Endothelial cell (in vitro differentiated cells): ENCODE measurements at regions not wholly inside any gene's neighbourhood (a gene's known extent, or its start where the extent isn't known, plus 50 kb on each side); places are given as distances from the start of the nearest gene placed in this dataset.

Experiments used
- DNase-seq: peaks from one replicate; pipeline ENCODE4 v3.0.0; 2021; ENCODE audit warnings: low spot score
- H3K27ac Mint-ChIP-seq: one replicate; pipeline ENCODE4 v1.8.0; 2021; ENCODE audit warnings: mixed read lengths, inconsistent platforms; ENCODE audit not compliant: unreplicated experiment
- H3K27me3 Mint-ChIP-seq: one replicate; pipeline ENCODE4 v1.8.0; 2021; ENCODE audit warnings: mild to moderate bottlenecking, moderate library complexity, mixed read lengths, inconsistent platforms; ENCODE audit not compliant: unreplicated experiment
- H3K36me3 Mint-ChIP-seq: one replicate; pipeline ENCODE4 v1.8.0; 2021; ENCODE audit warnings: mild to moderate bottlenecking, low read depth, mixed read lengths, inconsistent platforms; ENCODE audit not compliant: unreplicated experiment
- H3K4me1 Mint-ChIP-seq: one replicate; pipeline ENCODE4 v1.8.0; 2021; ENCODE audit warnings: mild to moderate bottlenecking, mixed read lengths, inconsistent platforms; ENCODE audit not compliant: unreplicated experiment
- H3K4me3 Mint-ChIP-seq: one replicate; pipeline ENCODE4 v1.8.0; 2021; ENCODE audit warnings: mild to moderate bottlenecking, mixed read lengths, inconsistent platforms; ENCODE audit not compliant: unreplicated experiment
- H3K9me3 Mint-ChIP-seq: one replicate; pipeline ENCODE4 v1.8.0; 2021; ENCODE audit warnings: mixed read lengths, inconsistent platforms; ENCODE audit not compliant: unreplicated experiment
- TF ChIP-seq, protein P1 (sequence below): fragments of 200-600 bp; sonication (generic); IDR thresholded peaks from one replicate; pipeline ENCODE4 v1.5.0; 2021; ENCODE audit warnings: antibody characterized with exemption; ENCODE audit not compliant: unreplicated experiment

DNA sequence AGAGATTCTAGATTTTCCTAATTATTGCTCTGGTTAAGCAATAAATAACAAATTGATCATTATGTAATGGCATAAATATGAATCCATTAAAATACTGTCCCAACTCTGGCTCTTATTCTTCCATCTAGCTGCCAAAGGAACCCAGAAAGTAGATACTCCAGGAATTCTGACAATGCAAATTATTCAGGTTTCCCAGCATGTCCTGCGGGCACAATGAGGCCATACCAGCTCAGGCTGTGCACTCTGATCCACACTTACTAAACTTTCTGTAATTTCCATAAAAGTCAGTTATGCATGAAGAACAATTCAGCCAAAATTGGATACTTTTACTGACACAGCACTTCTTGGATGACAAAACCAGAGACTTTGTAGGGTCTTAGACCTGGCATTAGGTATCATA is 576.3 kb downstream of the KCNH5 start:
- Mint-ChIP-seq H3K36me3 (no peaks in the 10 kb centered on the region), H3K9me3 (no peaks in the 10 kb centered on the region), H3K4me1 (no peaks in the 10 kb centered on the region), H3K27me3 (no peaks in the 10 kb centered on the region), H3K27ac (no peak overlapping the region), H3K4me3 (no peak overlapping the region)
- no peak for DNase-seq
- TF ChIP-seq, protein P1, sequence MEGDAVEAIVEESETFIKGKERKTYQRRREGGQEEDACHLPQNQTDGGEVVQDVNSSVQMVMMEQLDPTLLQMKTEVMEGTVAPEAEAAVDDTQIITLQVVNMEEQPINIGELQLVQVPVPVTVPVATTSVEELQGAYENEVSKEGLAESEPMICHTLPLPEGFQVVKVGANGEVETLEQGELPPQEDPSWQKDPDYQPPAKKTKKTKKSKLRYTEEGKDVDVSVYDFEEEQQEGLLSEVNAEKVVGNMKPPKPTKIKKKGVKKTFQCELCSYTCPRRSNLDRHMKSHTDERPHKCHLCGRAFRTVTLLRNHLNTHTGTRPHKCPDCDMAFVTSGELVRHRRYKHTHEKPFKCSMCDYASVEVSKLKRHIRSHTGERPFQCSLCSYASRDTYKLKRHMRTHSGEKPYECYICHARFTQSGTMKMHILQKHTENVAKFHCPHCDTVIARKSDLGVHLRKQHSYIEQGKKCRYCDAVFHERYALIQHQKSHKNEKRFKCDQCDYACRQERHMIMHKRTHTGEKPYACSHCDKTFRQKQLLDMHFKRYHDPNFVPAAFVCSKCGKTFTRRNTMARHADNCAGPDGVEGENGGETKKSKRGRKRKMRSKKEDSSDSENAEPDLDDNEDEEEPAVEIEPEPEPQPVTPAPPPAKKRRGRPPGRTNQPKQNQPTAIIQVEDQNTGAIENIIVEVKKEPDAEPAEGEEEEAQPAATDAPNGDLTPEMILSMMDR = no peak

DNA sequence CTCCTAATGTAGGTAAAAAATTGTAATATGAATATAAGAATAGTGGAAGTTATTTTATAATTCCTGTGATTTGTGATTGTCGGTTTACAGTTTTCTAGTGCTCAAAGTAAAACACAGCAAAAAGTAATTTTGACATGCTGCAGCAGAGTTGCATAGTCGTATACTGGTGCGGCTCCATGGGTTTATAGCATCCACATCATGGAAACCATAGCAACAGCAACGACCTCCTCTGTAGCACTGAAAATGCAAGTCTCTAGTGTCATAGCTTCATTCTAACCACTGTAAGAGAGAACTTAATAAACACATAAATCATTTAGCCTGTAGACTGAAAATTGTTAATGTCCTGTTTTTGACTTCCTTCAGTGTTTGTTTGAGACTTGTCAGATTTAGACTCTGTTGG is 574.3 kb downstream of the KCNH5 start:
- H3K36me3 Mint-ChIP-seq = no peaks in the 10 kb centered on the region
- no peaks in the 10 kb centered on the region for H3K4me1 Mint-ChIP-seq
- H3K27me3 Mint-ChIP-seq = no peaks in the 10 kb centered on the region
- no peak overlapping the region for H3K4me3 Mint-ChIP-seq
- DNase-seq = no peak
- TF ChIP-seq, protein P1 = no peak
- no peak overlapping the region for H3K27ac Mint-ChIP-seq
- H3K9me3 Mint-ChIP-seq = no peaks in the 10 kb centered on the region

DNA sequence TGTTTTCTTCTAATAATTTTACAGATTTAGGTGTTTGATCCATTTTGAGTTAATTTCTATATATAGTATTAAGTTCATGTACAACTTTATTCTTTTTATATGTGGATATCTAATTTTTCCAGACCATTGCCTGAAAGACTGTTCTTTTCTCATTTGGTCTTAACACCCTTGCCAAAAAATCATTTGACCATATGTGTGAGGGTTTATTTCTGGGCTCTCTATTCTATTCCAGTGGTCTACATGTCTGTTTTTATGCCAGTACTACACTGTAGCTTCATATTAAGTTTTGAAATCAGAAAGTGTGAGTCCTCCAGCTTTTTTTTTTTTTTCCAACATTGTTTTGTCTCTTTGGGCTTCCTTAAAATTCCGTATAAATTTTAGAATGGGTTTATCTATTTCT is 554.1 kb downstream of the KCNH5 start:
- Mint-ChIP-seq H3K27me3 (peaks cover 1% of the 10 kb centered on the region), H3K4me3 (no peak overlapping the region), H3K4me1 (no peaks in the 10 kb centered on the region), H3K9me3 (no peaks in the 10 kb centered on the region), H3K36me3 (no peaks in the 10 kb centered on the region), H3K27ac (no peak overlapping the region)
- no peak for DNase-seq
- TF ChIP-seq, protein P1 = no peak

DNA sequence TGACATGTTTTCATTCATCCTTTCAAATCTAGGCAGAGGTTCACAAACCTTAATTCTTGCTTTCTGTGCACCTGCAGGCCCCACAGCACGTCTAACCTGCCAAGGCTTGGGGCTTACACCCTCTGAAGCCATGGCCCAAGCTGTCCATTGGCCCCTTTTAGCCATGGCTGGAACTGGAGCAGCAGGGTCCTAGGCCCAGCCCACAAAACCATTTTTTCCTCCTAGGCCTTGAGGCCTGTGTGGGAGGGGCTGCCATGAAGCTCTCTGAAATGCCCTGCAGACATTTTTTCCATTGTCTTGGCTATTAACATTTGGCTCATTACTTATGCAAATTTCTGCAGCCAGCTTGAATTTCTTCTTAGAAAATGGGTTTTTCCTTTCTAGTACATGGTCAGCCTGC is 547.5 kb downstream of the KCNH5 start:
- Mint-ChIP-seq H3K27ac (no peak overlapping the region), H3K9me3 (peaks cover 6% of the 10 kb centered on the region), H3K27me3 (peaks cover 1% of the 10 kb centered on the region), H3K4me1 (no peaks in the 10 kb centered on the region), H3K4me3 (no peak overlapping the region), H3K36me3 (no peaks in the 10 kb centered on the region)
- DNase-seq = no peak
- TF ChIP-seq, protein P1 = no peak

DNA sequence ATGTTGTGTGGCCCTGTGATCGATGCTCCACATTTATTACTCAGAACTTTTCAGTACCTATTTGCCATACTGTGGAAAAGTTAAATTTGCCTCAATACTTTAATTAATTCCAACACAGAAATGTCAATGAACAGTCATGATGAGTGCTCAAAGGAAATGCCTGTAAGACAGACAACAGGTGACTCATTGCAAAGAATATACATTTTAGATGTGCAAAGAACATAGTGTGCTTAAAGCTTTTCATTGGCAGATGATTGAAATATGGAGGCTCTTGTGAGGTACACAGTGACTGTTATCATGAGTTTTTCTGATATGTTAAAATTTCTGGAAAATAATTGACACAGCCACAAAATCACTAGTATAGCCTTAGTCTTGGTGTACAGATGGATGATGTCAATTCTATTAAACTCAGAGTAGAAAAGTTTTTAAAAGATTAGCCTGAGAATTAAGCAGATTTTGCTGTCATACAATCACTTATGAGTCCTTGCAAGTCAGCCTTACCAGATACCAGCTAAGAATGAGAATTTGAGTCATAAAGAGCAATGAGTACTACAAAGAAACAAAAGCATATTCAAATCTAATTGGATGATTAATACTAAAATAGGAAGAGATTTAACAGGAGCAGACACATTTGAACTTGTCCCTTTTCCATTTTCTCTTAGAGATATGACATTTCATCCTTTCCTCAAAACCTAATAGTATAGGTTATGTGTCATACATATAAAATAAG is 544.1 kb downstream of the KCNH5 start:
- DNase-seq = no peak
- no peaks in the 10 kb centered on the region for H3K4me1 Mint-ChIP-seq

More for the DNA sequence above, 544.1 kb downstream of the KCNH5 start:
- Mint-ChIP-seq H3K27ac (no peak overlapping the region), H3K4me3 (no peak overlapping the region), H3K9me3 (peaks cover 6% of the 10 kb centered on the region), H3K27me3 (no peaks in the 10 kb centered on the region), H3K36me3 (no peaks in the 10 kb centered on the region)
- TF ChIP-seq, protein P1 = no peak
